ENCODE measurements at regions not wholly inside any gene's neighbourhood (a gene's known extent, or its start where the extent isn't known, plus 50 kb on each side); places are given as distances from the start of the nearest gene placed in this dataset.

- TF ChIP-seq CTCF (IDR thresholded peaks at IDR 0.05) (no peak), POLR2A (IDR thresholded peaks at IDR 0.05) (no peak)
Measured at GRCh38 chr14:106820119-106820518, 1293.7 kb downstream of the TMEM121 start.
